HEK293 (cell line): ENCODE measurements at regions not wholly inside any gene's neighbourhood (a gene's known extent, or its start where the extent isn't known, plus 50 kb on each side); places are given as distances from the start of the nearest gene placed in this dataset.

Source experiments
- CTCF ChIA-PET: fragments of 350-600 bp; formaldehyde crosslinking; extraction: SDS; loops from one replicate; lab custom pipeline; 2021; ENCODE audit warnings: antibody characterized with exemption; lab: Yijun Ruan, JAX
- POLR2A ChIA-PET: fragments of 300-600 bp; formaldehyde crosslinking; extraction: SDS; loops from one replicate; lab custom pipeline; 2020; ENCODE audit warnings: antibody characterized with exemption, inconsistent platforms; lab: Yijun Ruan, JAX
- H3K27ac ChIP-seq: fragments of 200-500 bp; sonication (Bioruptor generic); 2 replicates; pipeline ENCODE4 v1.5.1; 2014; ENCODE audit warnings: low read depth, low read length, control low read depth, inconsistent platforms; ENCODE audit errors: extremely low read depth
- H3K36me3 ChIP-seq, 2 experiments: fragments of 200-500 bp in 1 of 2; sonication (Bioruptor generic) in 1 of 2; 1 replicate in 1 of 2; 2 replicates in 1 of 2; pipeline ENCODE4 v1.5.1; 2014 to 2017; ENCODE audit warnings: inconsistent platforms in 2 of 2, low read length in 2 of 2; ENCODE audit not compliant: control insufficient read depth in 2 of 2, insufficient read depth in 1 of 2
- H3K4me1 ChIP-seq: fragments of 200-500 bp; sonication (Bioruptor generic); 2 replicates; pipeline ENCODE4 v1.5.1; 2014; ENCODE audit warnings: mild to moderate bottlenecking, low read length, inconsistent platforms; ENCODE audit not compliant: control insufficient read depth, insufficient read depth
- H3K4me3 ChIP-seq: 2 replicates; pipeline ENCODE4 v1.5.1; 2011; ENCODE audit warnings: low read depth, mild to moderate bottlenecking, control low read depth, low read length, moderate library complexity
- H3K9me3 ChIP-seq: fragments of 200-500 bp; sonication (Bioruptor generic); 2 replicates; pipeline ENCODE4 v1.5.1; 2014; ENCODE audit warnings: low read depth, low read length, inconsistent platforms; ENCODE audit not compliant: control insufficient read depth, insufficient read depth
- GLIS1 ChIP-seq: fragments of 450-650 bp; formaldehyde crosslinking; IDR thresholded peaks from 2 replicates; pipeline ENCODE4 v1.5.1; 2016; ENCODE audit warnings: missing biosample characterization, missing genetic modification characterization
- KLF16 ChIP-seq: fragments of 450-650 bp; formaldehyde crosslinking; IDR thresholded peaks from 2 replicates; pipeline ENCODE4 v1.5.1; 2017; ENCODE audit warnings: missing biosample characterization, missing genetic modification characterization
- KLF9 ChIP-seq: fragments of 450-650 bp; formaldehyde crosslinking; IDR thresholded peaks from 2 replicates; pipeline ENCODE4 v1.5.1; 2016; ENCODE audit warnings: missing biosample characterization, missing genetic modification characterization, low read depth
- PRDM1 ChIP-seq: fragments of 450-650 bp; formaldehyde crosslinking; IDR thresholded peaks from 2 replicates; pipeline ENCODE4; 2016; ENCODE audit warnings: missing biosample characterization, missing genetic modification characterization
- TCF7L2 ChIP-seq: IDR thresholded peaks from 2 replicates; pipeline ENCODE4 v1.6.1; 2011; ENCODE audit warnings: low read depth, mild to moderate bottlenecking, inconsistent platforms, low read length, moderate library complexity, borderline replicate concordance
- ZNF16 ChIP-seq: fragments of 450-650 bp; formaldehyde crosslinking; IDR thresholded peaks from 2 replicates; pipeline ENCODE4 v1.5.1; 2016; ENCODE audit warnings: low read depth, missing biosample characterization, missing genetic modification characterization
- ZNF223 ChIP-seq: fragments of 450-650 bp; formaldehyde crosslinking; IDR thresholded peaks from 2 replicates; pipeline ENCODE4 v1.5.1; 2016; ENCODE audit warnings: missing biosample characterization, missing genetic modification characterization
- ZNF292 ChIP-seq: fragments of 450-650 bp; formaldehyde crosslinking; IDR thresholded peaks from 2 replicates; pipeline ENCODE4 v1.5.1; 2016; ENCODE audit warnings: low read depth, missing biosample characterization, missing genetic modification characterization, borderline replicate concordance
- ZNF324 ChIP-seq: fragments of 450-650 bp; formaldehyde crosslinking; IDR thresholded peaks from 2 replicates; pipeline ENCODE4 v1.5.1; 2016; ENCODE audit warnings: missing biosample characterization, missing genetic modification characterization
- ZNF391 ChIP-seq: fragments of 450-650 bp; formaldehyde crosslinking; IDR thresholded peaks from 2 replicates; pipeline ENCODE4 v1.5.1; 2016; ENCODE audit warnings: low read depth, missing biosample characterization, missing genetic modification characterization, borderline replicate concordance
- ZNF530 ChIP-seq: fragments of 450-650 bp; formaldehyde crosslinking; IDR thresholded peaks from 2 replicates; pipeline ENCODE4 v1.5.1; 2016; ENCODE audit warnings: low read depth, missing biosample characterization, missing genetic modification characterization
- ZNF629 ChIP-seq: fragments of 450-650 bp; formaldehyde crosslinking; IDR thresholded peaks from 2 replicates; pipeline ENCODE4 v1.5.1; 2017; ENCODE audit warnings: missing biosample characterization, missing genetic modification characterization
- ZNF660 ChIP-seq: fragments of 450-650 bp; IDR thresholded peaks from 2 replicates; pipeline ENCODE4 v1.5.1; 2018; ENCODE audit warnings: missing biosample characterization, mild to moderate bottlenecking, missing genetic modification characterization
- ZNF664 ChIP-seq: fragments of 450-650 bp; formaldehyde crosslinking; IDR thresholded peaks from 2 replicates; pipeline ENCODE4 v1.5.1; 2016; ENCODE audit warnings: missing biosample characterization, missing genetic modification characterization
- ZNF677 ChIP-seq: fragments of 450-650 bp; IDR thresholded peaks from 2 replicates; pipeline ENCODE4 v1.5.0; 2018; ENCODE audit warnings: missing biosample characterization, mild to moderate bottlenecking, missing genetic modification characterization, moderate library complexity
- ZNF747 ChIP-seq: fragments of 450-650 bp; formaldehyde crosslinking; IDR thresholded peaks from 2 replicates; pipeline ENCODE4 v1.5.1; 2016; ENCODE audit warnings: missing biosample characterization, missing genetic modification characterization
- ZNF777 ChIP-seq: fragments of 450-650 bp; formaldehyde crosslinking; IDR thresholded peaks from 2 replicates; pipeline ENCODE4 v1.5.1; 2017; ENCODE audit warnings: missing biosample characterization, missing genetic modification characterization, borderline replicate concordance
- TF ChIP-seq, protein P1 (sequence below): fragments of 450-650 bp; formaldehyde crosslinking; IDR thresholded peaks from 2 replicates; pipeline ENCODE4 v1.5.1; 2017; ENCODE audit warnings: missing biosample characterization, missing genetic modification characterization
- TF ChIP-seq, protein P2 (sequence below): fragments of 450-650 bp; formaldehyde crosslinking; IDR thresholded peaks from 2 replicates; pipeline ENCODE4 v1.5.1; 2016; ENCODE audit warnings: missing biosample characterization, missing genetic modification characterization
- TF ChIP-seq, protein P3 (sequence below): fragments of 450-650 bp; formaldehyde crosslinking; IDR thresholded peaks from 2 replicates; pipeline ENCODE4 v1.5.1; 2016; ENCODE audit warnings: missing biosample characterization, missing genetic modification characterization, low read depth
- TF ChIP-seq, protein P4 (sequence below): fragments of 450-650 bp; formaldehyde crosslinking; IDR thresholded peaks from 2 replicates; pipeline ENCODE4 v1.5.1; 2016; ENCODE audit warnings: missing biosample characterization, missing genetic modification characterization
- TF ChIP-seq, protein P5 (sequence below): IDR thresholded peaks from 2 replicates; pipeline ENCODE4 v1.6.1; 2011; ENCODE audit warnings: mild to moderate bottlenecking, low read depth, low read length, borderline replicate concordance

DNA sequence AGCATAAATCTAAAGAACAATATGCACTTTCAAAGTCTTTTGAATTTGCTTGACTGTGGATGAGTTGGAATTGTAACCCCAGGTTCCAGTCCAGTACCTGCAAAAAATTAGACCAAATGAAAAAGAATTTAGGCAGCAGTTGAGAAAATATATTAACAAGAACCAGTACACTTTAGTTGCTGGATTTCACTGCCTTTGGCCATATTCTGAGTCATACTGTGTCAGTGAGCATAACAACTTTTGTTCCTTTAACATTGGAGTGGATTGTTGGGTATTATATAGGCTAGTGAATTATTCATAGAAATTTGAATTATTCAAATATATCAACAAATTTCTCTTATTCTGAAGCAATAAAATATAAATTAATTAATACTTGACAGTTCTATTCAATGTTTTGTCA lies 101.5 kb upstream of the SMAD1 start:
- no peak for TF ChIP-seq ZNF223 (tag by site-specific recombination)
- no peak for TF ChIP-seq ZNF530 (tag by site-specific recombination)
- no peak for TF ChIP-seq TCF7L2
- TF ChIP-seq ZNF292, result no peak
- TF ChIP-seq, protein P1, sequence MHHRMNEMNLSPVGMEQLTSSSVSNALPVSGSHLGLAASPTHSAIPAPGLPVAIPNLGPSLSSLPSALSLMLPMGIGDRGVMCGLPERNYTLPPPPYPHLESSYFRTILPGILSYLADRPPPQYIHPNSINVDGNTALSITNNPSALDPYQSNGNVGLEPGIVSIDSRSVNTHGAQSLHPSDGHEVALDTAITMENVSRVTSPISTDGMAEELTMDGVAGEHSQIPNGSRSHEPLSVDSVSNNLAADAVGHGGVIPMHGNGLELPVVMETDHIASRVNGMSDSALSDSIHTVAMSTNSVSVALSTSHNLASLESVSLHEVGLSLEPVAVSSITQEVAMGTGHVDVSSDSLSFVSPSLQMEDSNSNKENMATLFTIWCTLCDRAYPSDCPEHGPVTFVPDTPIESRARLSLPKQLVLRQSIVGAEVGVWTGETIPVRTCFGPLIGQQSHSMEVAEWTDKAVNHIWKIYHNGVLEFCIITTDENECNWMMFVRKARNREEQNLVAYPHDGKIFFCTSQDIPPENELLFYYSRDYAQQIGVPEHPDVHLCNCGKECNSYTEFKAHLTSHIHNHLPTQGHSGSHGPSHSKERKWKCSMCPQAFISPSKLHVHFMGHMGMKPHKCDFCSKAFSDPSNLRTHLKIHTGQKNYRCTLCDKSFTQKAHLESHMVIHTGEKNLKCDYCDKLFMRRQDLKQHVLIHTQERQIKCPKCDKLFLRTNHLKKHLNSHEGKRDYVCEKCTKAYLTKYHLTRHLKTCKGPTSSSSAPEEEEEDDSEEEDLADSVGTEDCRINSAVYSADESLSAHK, result no peak
- no peak for TF ChIP-seq ZNF629
- no peak for TF ChIP-seq ZNF664 (tag by site-specific recombination)
- TF ChIP-seq, protein P2, sequence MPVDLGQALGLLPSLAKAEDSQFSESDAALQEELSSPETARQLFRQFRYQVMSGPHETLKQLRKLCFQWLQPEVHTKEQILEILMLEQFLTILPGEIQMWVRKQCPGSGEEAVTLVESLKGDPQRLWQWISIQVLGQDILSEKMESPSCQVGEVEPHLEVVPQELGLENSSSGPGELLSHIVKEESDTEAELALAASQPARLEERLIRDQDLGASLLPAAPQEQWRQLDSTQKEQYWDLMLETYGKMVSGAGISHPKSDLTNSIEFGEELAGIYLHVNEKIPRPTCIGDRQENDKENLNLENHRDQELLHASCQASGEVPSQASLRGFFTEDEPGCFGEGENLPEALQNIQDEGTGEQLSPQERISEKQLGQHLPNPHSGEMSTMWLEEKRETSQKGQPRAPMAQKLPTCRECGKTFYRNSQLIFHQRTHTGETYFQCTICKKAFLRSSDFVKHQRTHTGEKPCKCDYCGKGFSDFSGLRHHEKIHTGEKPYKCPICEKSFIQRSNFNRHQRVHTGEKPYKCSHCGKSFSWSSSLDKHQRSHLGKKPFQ, result no peak
- Histone ChIP-seq H3K27ac (no peak overlapping the region), H3K9me3 (no peaks in the 10 kb centered on the region), H3K4me3 (no peak overlapping the region), H3K4me1 (no peaks in the 10 kb centered on the region), H3K36me3 (no peaks in the 10 kb centered on the region)
- ChIA-PET CTCF (no interaction called here), POLR2A (no interaction called here)

DNA sequence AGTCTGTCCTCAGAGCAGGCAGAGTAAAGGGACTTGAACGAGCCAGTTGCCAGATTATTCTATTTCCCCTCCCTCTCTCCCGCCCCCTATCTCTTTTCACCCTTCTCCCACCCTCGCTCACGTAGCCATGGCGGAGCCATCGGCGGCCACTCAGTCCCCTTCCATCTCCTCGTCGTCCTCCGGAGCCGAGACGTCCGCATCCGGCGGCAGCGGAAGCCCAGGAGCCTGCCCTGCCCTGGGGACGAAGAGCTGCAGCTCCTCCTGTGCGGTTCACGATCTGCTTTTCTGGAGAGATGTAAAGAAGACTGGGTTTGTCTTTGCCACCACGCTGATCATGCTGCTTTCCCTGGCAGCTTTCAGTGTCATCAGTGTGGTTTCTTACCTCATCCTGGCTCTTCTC lies 106.2 kb upstream of the SMAD1 start:
- H3K9me3 ChIP-seq, result no peaks in the 10 kb centered on the region
- TF ChIP-seq PRDM1 (no peak), KLF16 (no peak)
- ChIA-PET POLR2A (no interaction called here), CTCF (no interaction called here)
- H3K36me3 ChIP-seq, result no peaks in the 10 kb centered on the region
- H3K27ac ChIP-seq, result no peak overlapping the region
- H3K4me3 ChIP-seq, result no peak overlapping the region
- no peaks in the 10 kb centered on the region for H3K4me1 ChIP-seq

DNA sequence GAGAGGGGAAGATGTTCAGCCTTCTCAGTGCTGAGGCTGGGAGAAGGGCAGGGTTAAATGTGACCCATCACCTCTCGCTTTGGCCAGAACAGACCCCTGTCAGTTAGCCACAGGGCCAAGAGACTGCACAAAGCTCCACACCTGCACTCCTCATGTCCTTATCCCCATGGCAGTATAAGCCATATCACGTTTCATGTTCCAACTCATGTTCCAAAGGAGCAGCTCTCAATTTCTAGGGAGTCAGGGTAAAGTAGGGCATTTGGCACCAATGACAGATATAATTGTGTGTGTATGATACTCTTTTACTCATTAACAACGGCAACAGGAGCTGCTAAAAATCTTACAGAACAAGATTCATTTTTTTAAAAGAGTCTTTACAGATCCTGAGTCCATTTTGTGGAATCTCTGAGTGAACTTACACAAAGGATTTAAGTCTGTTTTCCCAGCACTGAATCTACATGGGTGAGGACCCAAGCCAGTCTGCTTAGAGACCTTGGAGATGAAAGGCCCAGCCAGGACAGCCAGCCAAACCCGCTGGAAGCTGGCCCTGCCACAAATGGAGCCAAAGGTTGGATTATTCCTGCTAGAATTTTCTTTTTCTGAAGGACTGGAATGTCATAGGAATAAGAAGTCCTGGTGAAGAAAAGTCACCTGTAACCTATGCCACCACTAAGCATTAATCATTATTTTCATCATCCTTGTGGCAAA lies 129.1 kb upstream of the SMAD1 start:
- POLR2A ChIA-PET, result no interaction called here
- Histone ChIP-seq H3K36me3 (no peaks in the 10 kb centered on the region), H3K27ac (no peak overlapping the region), H3K9me3 (no peaks in the 10 kb centered on the region), H3K4me3 (no peak overlapping the region), H3K4me1 (no peaks in the 10 kb centered on the region)
- CTCF ChIA-PET, result no interaction called here
- no peak for TF ChIP-seq GLIS1
- no peak for TF ChIP-seq ZNF324 (tag by site-specific recombination)
- TF ChIP-seq, protein P3, sequence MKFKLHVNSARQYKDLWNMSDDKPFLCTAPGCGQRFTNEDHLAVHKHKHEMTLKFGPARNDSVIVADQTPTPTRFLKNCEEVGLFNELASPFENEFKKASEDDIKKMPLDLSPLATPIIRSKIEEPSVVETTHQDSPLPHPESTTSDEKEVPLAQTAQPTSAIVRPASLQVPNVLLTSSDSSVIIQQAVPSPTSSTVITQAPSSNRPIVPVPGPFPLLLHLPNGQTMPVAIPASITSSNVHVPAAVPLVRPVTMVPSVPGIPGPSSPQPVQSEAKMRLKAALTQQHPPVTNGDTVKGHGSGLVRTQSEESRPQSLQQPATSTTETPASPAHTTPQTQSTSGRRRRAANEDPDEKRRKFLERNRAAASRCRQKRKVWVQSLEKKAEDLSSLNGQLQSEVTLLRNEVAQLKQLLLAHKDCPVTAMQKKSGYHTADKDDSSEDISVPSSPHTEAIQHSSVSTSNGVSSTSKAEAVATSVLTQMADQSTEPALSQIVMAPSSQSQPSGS (tag by site-specific recombination), result no peak
- TF ChIP-seq, protein P4, sequence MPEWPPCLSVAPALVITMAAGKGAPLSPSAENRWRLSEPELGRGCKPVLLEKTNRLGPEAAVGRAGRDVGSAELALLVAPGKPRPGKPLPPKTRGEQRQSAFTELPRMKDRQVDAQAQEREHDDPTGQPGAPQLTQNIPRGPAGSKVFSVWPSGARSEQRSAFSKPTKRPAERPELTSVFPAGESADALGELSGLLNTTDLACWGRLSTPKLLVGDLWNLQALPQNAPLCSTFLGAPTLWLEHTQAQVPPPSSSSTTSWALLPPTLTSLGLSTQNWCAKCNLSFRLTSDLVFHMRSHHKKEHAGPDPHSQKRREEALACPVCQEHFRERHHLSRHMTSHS (tag by site-specific recombination), result no peak
- TF ChIP-seq, protein P1, result no peak
- TF ChIP-seq ZNF777 (tag by site-specific recombination), result no peak
- no peak for TF ChIP-seq ZNF530 (tag by site-specific recombination)
- no peak for TF ChIP-seq ZNF391 (tag by site-specific recombination)
- no peak for TF ChIP-seq ZNF16 (tag by site-specific recombination)
- no peak for TF ChIP-seq KLF9
- TF ChIP-seq ZNF660 (tag by site-specific recombination), result no peak
- TF ChIP-seq, protein P5, sequence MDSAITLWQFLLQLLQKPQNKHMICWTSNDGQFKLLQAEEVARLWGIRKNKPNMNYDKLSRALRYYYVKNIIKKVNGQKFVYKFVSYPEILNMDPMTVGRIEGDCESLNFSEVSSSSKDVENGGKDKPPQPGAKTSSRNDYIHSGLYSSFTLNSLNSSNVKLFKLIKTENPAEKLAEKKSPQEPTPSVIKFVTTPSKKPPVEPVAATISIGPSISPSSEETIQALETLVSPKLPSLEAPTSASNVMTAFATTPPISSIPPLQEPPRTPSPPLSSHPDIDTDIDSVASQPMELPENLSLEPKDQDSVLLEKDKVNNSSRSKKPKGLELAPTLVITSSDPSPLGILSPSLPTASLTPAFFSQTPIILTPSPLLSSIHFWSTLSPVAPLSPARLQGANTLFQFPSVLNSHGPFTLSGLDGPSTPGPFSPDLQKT, result no peak
- no peak for TF ChIP-seq ZNF677 (tag by site-specific recombination)
- TF ChIP-seq ZNF747, result no peak
